Smooth muscle cell (in vitro differentiated cells): ENCODE measurements at regions not wholly inside any gene's neighbourhood (a gene's known extent, or its start where the extent isn't known, plus 50 kb on each side); places are given as distances from the start of the nearest gene placed in this dataset.

Source experiments
- DNase-seq: peaks from one replicate; lab custom pipeline; 2025; ENCODE audit not compliant: unreplicated experiment; lab: John Stamatoyannopoulos, UW
- H2AFZ ChIP-seq: fragments of 200-600 bp; sonication (generic); 2 replicates; pipeline ENCODE4 v1.6.0; 2016; ENCODE audit warnings: antibody characterized with exemption, low read depth, mild to moderate bottlenecking
- H3F3A ChIP-seq: fragments of 200-600 bp; sonication (generic); 2 replicates; pipeline ENCODE4 v1.6.0; 2017; ENCODE audit warnings: antibody characterized with exemption, low read depth
- H3K27ac ChIP-seq: fragments of 200-600 bp; sonication (generic); 2 replicates; pipeline ENCODE4 v1.5.1; 2016; ENCODE audit warnings: low read depth, mild to moderate bottlenecking
- H3K27me3 ChIP-seq: fragments of 200-600 bp; sonication (generic); 2 replicates; pipeline ENCODE4 v1.6.1; 2016; ENCODE audit warnings: low read depth, mild to moderate bottlenecking
- H3K36me3 ChIP-seq: fragments of 200-600 bp; sonication (generic); 2 replicates; pipeline ENCODE4 v1.5.1; 2016; ENCODE audit warnings: low read depth
- H3K4me1 ChIP-seq: fragments of 200-600 bp; sonication (generic); 2 replicates; pipeline ENCODE4 v1.5.1; 2016; ENCODE audit warnings: low read depth
- H3K4me2 ChIP-seq: fragments of 200-600 bp; sonication (generic); 2 replicates; pipeline ENCODE4 v1.6.0; 2016; ENCODE audit warnings: mild to moderate bottlenecking
- H3K4me3 ChIP-seq: fragments of 200-600 bp; sonication (generic); 2 replicates; pipeline ENCODE4 v1.5.1; 2016; ENCODE audit warnings: mild to moderate bottlenecking
- H3K79me2 ChIP-seq: fragments of 200-600 bp; sonication (generic); 2 replicates; pipeline ENCODE4 v1.6.0; 2016; ENCODE audit warnings: low read depth, mild to moderate bottlenecking
- H3K9ac ChIP-seq: fragments of 200-600 bp; sonication (generic); 2 replicates; pipeline ENCODE4 v1.6.0; 2016; ENCODE audit warnings: low read depth
- H3K9me3 ChIP-seq: fragments of 200-600 bp; sonication (generic); replicated peaks from 2 replicates; pipeline ENCODE4 v1.5.1; 2016; ENCODE audit warnings: low read depth
- H4K20me1 ChIP-seq: fragments of 200-600 bp; sonication (generic); 2 replicates; pipeline ENCODE4 v1.6.0; 2016; ENCODE audit warnings: low read depth
- WGBS: methylation state at CpG from one replicate; pipeline ENCODE4 v1.1.7; 2016; ENCODE audit warnings: low lambda C conversion rate; 5-methylcytosine and 5-hydroxymethylcytosine counted together
- TF ChIP-seq, protein P1 (sequence below): fragments of 200-600 bp; sonication (generic); IDR thresholded peaks from 2 replicates; pipeline ENCODE4 v1.5.1; 2017; ENCODE audit warnings: borderline replicate concordance, mild to moderate bottlenecking, antibody characterized with exemption; ENCODE audit not compliant: insufficient read depth, poor library complexity, severe bottlenecking

DNA sequence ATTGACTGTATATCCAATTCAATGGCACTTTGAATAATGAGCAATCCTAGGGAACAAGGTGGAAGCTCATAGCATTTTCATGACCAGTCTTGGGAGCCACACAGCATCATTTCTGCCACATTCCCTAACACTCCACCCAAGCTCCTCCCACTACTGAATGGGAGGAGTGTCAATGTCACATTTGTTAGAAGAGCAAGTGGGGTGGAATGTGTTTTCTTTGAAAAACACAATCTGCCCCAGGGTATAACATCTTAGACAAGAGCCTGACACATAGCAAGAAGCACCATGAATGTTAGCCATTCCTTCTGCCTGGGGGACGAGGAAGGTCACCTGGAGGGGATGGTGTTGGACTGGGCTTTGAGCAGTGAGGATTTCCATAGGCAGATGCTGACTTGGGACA, 258.3 kb upstream of the PMEPA1 start:
- H2AFZ ChIP-seq, result no peak overlapping the region
- no peak for DNase-seq
- H3K27ac ChIP-seq, result no peak overlapping the region
- TF ChIP-seq, protein P1, sequence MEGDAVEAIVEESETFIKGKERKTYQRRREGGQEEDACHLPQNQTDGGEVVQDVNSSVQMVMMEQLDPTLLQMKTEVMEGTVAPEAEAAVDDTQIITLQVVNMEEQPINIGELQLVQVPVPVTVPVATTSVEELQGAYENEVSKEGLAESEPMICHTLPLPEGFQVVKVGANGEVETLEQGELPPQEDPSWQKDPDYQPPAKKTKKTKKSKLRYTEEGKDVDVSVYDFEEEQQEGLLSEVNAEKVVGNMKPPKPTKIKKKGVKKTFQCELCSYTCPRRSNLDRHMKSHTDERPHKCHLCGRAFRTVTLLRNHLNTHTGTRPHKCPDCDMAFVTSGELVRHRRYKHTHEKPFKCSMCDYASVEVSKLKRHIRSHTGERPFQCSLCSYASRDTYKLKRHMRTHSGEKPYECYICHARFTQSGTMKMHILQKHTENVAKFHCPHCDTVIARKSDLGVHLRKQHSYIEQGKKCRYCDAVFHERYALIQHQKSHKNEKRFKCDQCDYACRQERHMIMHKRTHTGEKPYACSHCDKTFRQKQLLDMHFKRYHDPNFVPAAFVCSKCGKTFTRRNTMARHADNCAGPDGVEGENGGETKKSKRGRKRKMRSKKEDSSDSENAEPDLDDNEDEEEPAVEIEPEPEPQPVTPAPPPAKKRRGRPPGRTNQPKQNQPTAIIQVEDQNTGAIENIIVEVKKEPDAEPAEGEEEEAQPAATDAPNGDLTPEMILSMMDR, result no peak
- no peaks in the 10 kb centered on the region for H3K4me1 ChIP-seq
- no peaks in the 10 kb centered on the region for H3K79me2 ChIP-seq
- 81% methylated on average over 1 of the region's 1 CpG for WGBS
- no peak overlapping the region for H3K4me3 ChIP-seq
- H4K20me1 ChIP-seq, result no peaks in the 10 kb centered on the region
- no peak overlapping the region for H3K4me2 ChIP-seq
- H3K36me3 ChIP-seq, result no peaks in the 10 kb centered on the region
- H3K27me3 ChIP-seq, result no peaks in the 10 kb centered on the region
- H3K9me3 ChIP-seq, result no peaks in the 10 kb centered on the region
- no peaks in the 10 kb centered on the region for H3F3A ChIP-seq
- no peak overlapping the region for H3K9ac ChIP-seq

DNA sequence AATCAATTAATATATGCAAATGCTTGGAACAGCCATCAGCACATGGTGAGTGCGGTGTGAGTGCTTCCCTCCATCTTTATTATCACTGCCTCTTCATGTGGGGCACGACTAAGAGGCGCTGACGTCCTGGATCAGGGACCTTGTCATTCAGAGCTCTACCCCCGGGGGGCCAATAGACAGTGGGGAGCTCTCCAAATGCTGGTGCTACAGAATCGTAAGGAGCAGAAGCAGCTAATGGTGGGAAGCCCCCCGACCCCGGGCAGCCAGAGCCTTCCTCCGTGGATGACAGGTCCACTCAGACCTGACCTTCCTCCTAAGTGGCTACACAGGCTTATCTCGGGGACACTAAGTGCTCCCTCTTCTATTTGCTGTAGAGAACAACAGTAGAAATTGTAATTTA, 257.5 kb upstream of the PMEPA1 start:
- WGBS, result 90% methylated on average over 10 of the region's 10 CpGs
- Histone ChIP-seq H3K4me2 (no peak overlapping the region), H3K4me1 (no peaks in the 10 kb centered on the region), H3K9me3 (no peaks in the 10 kb centered on the region), H3K79me2 (no peaks in the 10 kb centered on the region), H3K4me3 (no peak overlapping the region), H3F3A (no peaks in the 10 kb centered on the region), H3K9ac (no peak overlapping the region), H3K27ac (no peak overlapping the region), H4K20me1 (no peaks in the 10 kb centered on the region), H3K36me3 (no peaks in the 10 kb centered on the region), H3K27me3 (no peaks in the 10 kb centered on the region), H2AFZ (no peak overlapping the region)
- DNase-seq, result no peak
- TF ChIP-seq, protein P1, result no peak

DNA sequence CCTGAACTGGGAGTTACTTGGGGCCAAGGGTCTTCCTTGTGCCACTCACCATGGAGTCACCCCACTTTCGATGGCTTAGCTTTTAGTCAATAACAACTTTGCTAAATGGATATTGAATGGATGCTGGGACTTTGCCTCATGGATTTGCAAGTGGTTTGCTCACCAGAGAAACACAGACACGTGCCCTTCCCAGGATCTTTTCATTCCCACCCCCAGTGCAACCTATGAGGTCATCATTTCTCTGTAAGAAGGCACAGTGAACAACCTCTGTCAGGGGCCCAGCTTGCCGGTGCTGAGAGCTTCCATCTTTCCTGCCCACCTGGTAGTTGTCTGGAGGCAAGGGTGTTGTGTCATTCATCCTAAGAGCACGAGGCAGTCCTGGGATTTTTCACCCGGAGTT, 256.8 kb upstream of the PMEPA1 start:
- Histone ChIP-seq H3K4me1 (no peaks in the 10 kb centered on the region), H3K4me3 (no peak overlapping the region), H3K4me2 (no peak overlapping the region), H3K9me3 (no peaks in the 10 kb centered on the region), H3F3A (no peaks in the 10 kb centered on the region), H2AFZ (no peak overlapping the region), H3K9ac (no peak overlapping the region), H3K36me3 (no peaks in the 10 kb centered on the region), H3K79me2 (no peaks in the 10 kb centered on the region), H4K20me1 (no peaks in the 10 kb centered on the region), H3K27me3 (no peaks in the 10 kb centered on the region), H3K27ac (no peak overlapping the region)
- TF ChIP-seq, protein P1, result no peak
- 66% methylated on average over 5 of the region's 5 CpGs for WGBS
- DNase-seq, result no peak

DNA sequence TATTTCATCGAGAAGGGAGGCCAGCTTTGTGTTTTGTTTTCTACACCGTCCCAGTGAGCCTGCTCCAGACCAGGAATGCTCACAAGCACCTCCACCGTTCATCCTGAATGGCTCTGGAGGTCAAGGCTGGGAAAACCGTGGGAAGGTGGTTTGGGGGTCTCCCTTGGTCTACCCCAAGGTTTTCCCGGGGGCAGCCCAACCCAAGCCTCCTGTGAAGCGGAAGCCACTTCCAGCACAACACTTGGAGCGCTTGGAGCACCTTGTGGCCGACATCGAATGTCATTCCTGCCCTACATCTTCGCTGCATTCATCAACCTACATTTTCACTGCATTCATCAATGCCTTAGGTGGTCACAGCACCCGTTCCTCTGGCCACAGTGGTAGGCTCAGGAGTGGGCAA, 255.6 kb upstream of the PMEPA1 start:
- Histone ChIP-seq H3F3A (no peaks in the 10 kb centered on the region), H3K9me3 (no peaks in the 10 kb centered on the region), H3K4me1 (no peaks in the 10 kb centered on the region), H2AFZ (no peak overlapping the region), H3K27ac (no peak overlapping the region), H3K79me2 (no peaks in the 10 kb centered on the region), H3K27me3 (no peaks in the 10 kb centered on the region), H3K4me2 (no peak overlapping the region), H3K36me3 (no peaks in the 10 kb centered on the region), H3K4me3 (no peak overlapping the region), H4K20me1 (no peaks in the 10 kb centered on the region), H3K9ac (no peak overlapping the region)
- 96% methylated on average over 11 of the region's 11 CpGs for WGBS
- TF ChIP-seq, protein P1, result no peak
- DNase-seq, result no peak
